H1 (cell line): ENCODE measurements at regions not wholly inside any gene's neighbourhood (a gene's known extent, or its start where the extent isn't known, plus 50 kb on each side); places are given as distances from the start of the nearest gene placed in this dataset.

Experiments
- CTCF ChIA-PET: fragments of 300-600 bp; sonication (Branson Sonifier 250); formaldehyde crosslinking; loops from one replicate; lab custom pipeline; 2021; ENCODE audit not compliant: partially characterized antibody; lab: Charles Lee
- POLR2A ChIA-PET: fragments of 300-600 bp; sonication (Branson Sonifier 250); formaldehyde crosslinking; loops from one replicate; lab custom pipeline; 2021; ENCODE audit warnings: inconsistent platforms; ENCODE audit not compliant: partially characterized antibody; lab: Charles Lee
- DNase-seq, 2 experiments: peaks; one replicate each; pipeline versions ENCODE4 v3.0.0 to v3.0.0-alpha.2; 2010 to 2022; ENCODE audit warnings: low spot score in 2 of 2, low read depth in 1 of 2, mixed read lengths in 1 of 2
- FAIRE-seq: peaks from 2 replicates; lab custom pipeline; 2011; peaks lifted over from hg19 to GRCh38; lab: Jason Lieb, UNC
- H2AFZ ChIP-seq: 2 replicates; pipeline ENCODE4 v1.8.1; 2012; ENCODE audit warnings: low read length, inconsistent platforms
- H2AK5ac ChIP-seq: 2 replicates; pipeline ENCODE4 v1.6.1; 2013; ENCODE audit warnings: low read depth, low read length
- H2BK120ac ChIP-seq: replicated peaks from 2 replicates; pipeline ENCODE3; 2013; ENCODE audit warnings: low read depth, low read length, inconsistent platforms
- H2BK12ac ChIP-seq: 2 replicates; pipeline ENCODE4 v1.6.1; 2013; ENCODE audit warnings: low read depth, low read length
- H2BK15ac ChIP-seq: 2 replicates; pipeline ENCODE4 v1.6.1; 2013; ENCODE audit warnings: low read length
- H2BK20ac ChIP-seq: 2 replicates; pipeline ENCODE4 v1.6.1; 2013; ENCODE audit warnings: low read length
- H2BK5ac ChIP-seq: 2 replicates; pipeline ENCODE4 v1.6.1; 2013; ENCODE audit warnings: low read depth, low read length
- H3K14ac ChIP-seq: 2 replicates; pipeline ENCODE4 v1.6.1; 2013; ENCODE audit warnings: inconsistent platforms; ENCODE audit not compliant: insufficient read length
- H3K18ac ChIP-seq: 2 replicates; pipeline ENCODE4 v1.6.1; 2013; ENCODE audit warnings: low read length; ENCODE audit errors: extremely low read depth
- H3K23ac ChIP-seq: 2 replicates; pipeline ENCODE4 v1.6.1; 2013; ENCODE audit warnings: inconsistent platforms; ENCODE audit not compliant: insufficient read length
- H3K23me2 ChIP-seq: 2 replicates; pipeline ENCODE4 v1.6.1; 2013; ENCODE audit warnings: low read depth, low read length
- H3K27ac ChIP-seq: 2 replicates; pipeline ENCODE4 v1.6.1; 2011; ENCODE audit warnings: low read depth, low read length, inconsistent platforms
- H3K27me3 ChIP-seq, 4 experiments: replicated peaks in 1 of 4; 1 replicate in 1 of 4; 2 replicates in 3 of 4; pipeline versions ENCODE4 v1.6.1 to v1.8.1; 2011 to 2013; ENCODE audit warnings: low read length in 3 of 4, mild to moderate bottlenecking in 3 of 4, inconsistent platforms in 2 of 4, mixed read lengths in 2 of 4, moderate library complexity in 1 of 4; ENCODE audit not compliant: control insufficient read depth in 3 of 4, insufficient read depth in 3 of 4; ENCODE audit errors: extremely low read depth in 1 of 4
- H3K36me3 ChIP-seq, 4 experiments: 2 replicates each; pipeline versions ENCODE4 v1.6.1 to v1.8.1; 2011 to 2013; ENCODE audit warnings: mild to moderate bottlenecking in 4 of 4, low read length in 3 of 4, moderate library complexity in 2 of 4, control low read depth in 1 of 4, inconsistent platforms in 1 of 4; ENCODE audit not compliant: insufficient read depth in 4 of 4, control insufficient read depth in 2 of 4
- H3K4ac ChIP-seq: replicated peaks from 2 replicates; pipeline ENCODE3; 2013; ENCODE audit warnings: low read length, low read depth, mixed read lengths, inconsistent platforms; ENCODE audit not compliant: insufficient read length
- H3K4me1 ChIP-seq, 4 experiments: replicated peaks in 1 of 4; 1 replicate in 1 of 4; 2 replicates in 3 of 4; pipeline versions ENCODE4 v1.6.1 to v1.8.1; 2011 to 2013; ENCODE audit warnings: low read length in 3 of 4, inconsistent platforms in 2 of 4, mixed read lengths in 1 of 4; ENCODE audit not compliant: insufficient read depth in 4 of 4, control insufficient read depth in 3 of 4
- H3K4me2 ChIP-seq, 2 experiments: 2 replicates each; pipeline versions ENCODE4 v1.6.1 to v1.8.1; 2011 to 2013; ENCODE audit warnings: low read depth in 2 of 2, low read length in 2 of 2, control low read depth in 1 of 2, inconsistent platforms in 1 of 2, mild to moderate bottlenecking in 1 of 2; ENCODE audit not compliant: insufficient read depth in 1 of 2
- H3K4me3 ChIP-seq, 4 experiments: fragments of 200-600, 300-600 bp in 1 of 4; sonication (generic), shearing (Covaris generic), sonication (Bioruptor Twin) in 1 of 4; 2 replicates each; pipeline versions ENCODE4 v1.5.1 to v1.8.1; 2011 to 2016; ENCODE audit warnings: low read length in 4 of 4, low read depth in 3 of 4, control low read depth in 2 of 4, inconsistent platforms in 2 of 4, mild to moderate bottlenecking in 2 of 4, mixed read lengths in 1 of 4, moderate library complexity in 1 of 4; ENCODE audit not compliant: insufficient read depth in 2 of 4; ENCODE audit errors: extremely low read depth in 1 of 4
- H3K56ac ChIP-seq: replicated peaks from 2 replicates; pipeline ENCODE3; 2013; ENCODE audit warnings: low read depth, mild to moderate bottlenecking, mixed read lengths, low read length, inconsistent platforms; ENCODE audit not compliant: insufficient read length
- H3K79me1 ChIP-seq: 2 replicates; pipeline ENCODE4 v1.6.1; 2013; ENCODE audit warnings: low read depth, low read length, control low read depth
- H3K79me2 ChIP-seq, 2 experiments: 2 replicates each; pipeline versions ENCODE4 v1.6.1 to v1.8.1; 2012 to 2013; ENCODE audit warnings: low read length in 2 of 2, mild to moderate bottlenecking in 2 of 2, inconsistent platforms in 1 of 2; ENCODE audit not compliant: insufficient read depth in 2 of 2, control insufficient read depth in 1 of 2
- H3K9ac ChIP-seq, 4 experiments: replicated peaks in 1 of 4; 1 replicate in 1 of 4; 2 replicates in 3 of 4; pipeline versions ENCODE4 v1.6.1 to v1.8.1; 2011 to 2013; ENCODE audit warnings: low read depth in 3 of 4, low read length in 3 of 4, control low read depth in 2 of 4, mild to moderate bottlenecking in 2 of 4, moderate library complexity in 2 of 4, inconsistent platforms in 1 of 4; ENCODE audit errors: extremely low read depth in 1 of 4
- H3K9me3 ChIP-seq, 2 experiments: 2 replicates each; pipeline versions ENCODE4 v1.6.1 to v1.8.1; 2012 to 2013; ENCODE audit warnings: mild to moderate bottlenecking in 2 of 2, moderate library complexity in 2 of 2, control low read depth in 1 of 2, inconsistent platforms in 1 of 2, low read depth in 1 of 2, low read length in 1 of 2, mixed read lengths in 1 of 2; ENCODE audit not compliant: insufficient read depth in 2 of 2
- H4K20me1 ChIP-seq, 2 experiments: replicated peaks in 1 of 2; 2 replicates each; pipeline versions ENCODE3 to v1.8.1; 2011 to 2013; ENCODE audit warnings: inconsistent platforms in 2 of 2, low read length in 2 of 2, mild to moderate bottlenecking in 1 of 2; ENCODE audit not compliant: insufficient read depth in 2 of 2, control insufficient read depth in 1 of 2
- H4K5ac ChIP-seq: 2 replicates; pipeline ENCODE4 v1.6.1; 2013; ENCODE audit warnings: low read length, low read depth, mixed read lengths, inconsistent platforms; ENCODE audit not compliant: insufficient read length
- H4K8ac ChIP-seq: 2 replicates; pipeline ENCODE4 v1.8.0; 2013; ENCODE audit warnings: mild to moderate bottlenecking, moderate library complexity, low read length, inconsistent platforms; ENCODE audit not compliant: insufficient read depth; ENCODE audit errors: extremely low read depth
- H4K91ac ChIP-seq: replicated peaks from 2 replicates; pipeline ENCODE3; 2013; ENCODE audit warnings: low read length, mixed read lengths, inconsistent platforms; ENCODE audit not compliant: insufficient read length
- CEBPB ChIP-seq: IDR thresholded peaks from 2 replicates; pipeline ENCODE4 v1.6.1; 2012; ENCODE audit warnings: low read depth, low read length
- CHD1 ChIP-seq: IDR thresholded peaks from 2 replicates; pipeline ENCODE4 v1.6.1; 2012; ENCODE audit warnings: low read depth, low read length, improper control_type of control experiment
- CHD2 ChIP-seq: IDR thresholded peaks from 2 replicates; pipeline ENCODE4 v1.6.1; 2012; ENCODE audit warnings: low read length, improper control_type of control experiment
- CTBP2 ChIP-seq: IDR thresholded peaks from 2 replicates; pipeline ENCODE4 v1.7.0; 2011; ENCODE audit warnings: borderline replicate concordance, mild to moderate bottlenecking, moderate library complexity, mixed read lengths, low read length; ENCODE audit not compliant: insufficient read depth, insufficient read length
- GTF2F1 ChIP-seq: IDR thresholded peaks from 2 replicates; pipeline ENCODE4 v1.6.1; 2012; ENCODE audit warnings: low read depth, low read length, improper control_type of control experiment, borderline replicate concordance
- MAFK ChIP-seq: IDR thresholded peaks from 2 replicates; pipeline ENCODE4 v1.6.1; 2012; ENCODE audit warnings: low read depth, mild to moderate bottlenecking, improper control_type of control experiment, low read length
- NANOG ChIP-seq: IDR thresholded peaks from 2 replicates; pipeline ENCODE4 v1.6.1; 2011; ENCODE audit warnings: low read length, low read depth, mild to moderate bottlenecking, inconsistent platforms; ENCODE audit not compliant: insufficient read depth, poor library complexity, severe bottlenecking
- RBBP5 ChIP-seq: IDR thresholded peaks from 2 replicates; pipeline ENCODE4 v1.7.1; 2012; ENCODE audit warnings: low read depth, mild to moderate bottlenecking, inconsistent platforms, low read length, moderate library complexity, borderline replicate concordance
- RXRA ChIP-seq: IDR thresholded peaks from 2 replicates; pipeline ENCODE4 v1.6.1; 2011; ENCODE audit warnings: low read depth, mild to moderate bottlenecking, low read length, moderate library complexity; ENCODE audit not compliant: insufficient read depth
- SIRT6 ChIP-seq: IDR thresholded peaks from one replicate; pipeline ENCODE4 v1.7.1; 2012; ENCODE audit warnings: low read length, inconsistent platforms
- SIX5 ChIP-seq: IDR thresholded peaks from 2 replicates; pipeline ENCODE4 v1.6.1; 2011; ENCODE audit warnings: mild to moderate bottlenecking, low read depth, low read length
- SP1 ChIP-seq: IDR thresholded peaks from 2 replicates; pipeline ENCODE4 v1.6.1; 2011; ENCODE audit warnings: low read depth, low read length
- SP4 ChIP-seq: IDR thresholded peaks from 2 replicates; pipeline ENCODE4 v1.6.1; 2012; ENCODE audit warnings: low read length, inconsistent platforms
- TCF12 ChIP-seq: IDR thresholded peaks from 2 replicates; pipeline ENCODE4 v1.6.1; 2011; ENCODE audit warnings: low read depth, mild to moderate bottlenecking, low read length
- WGBS, 2 experiments: shearing (Covaris generic) in 1 of 2; methylation state at CpG; one replicate each; pipeline versions ENCODE4 v1.1.6 to v1.1.7; 2013 to 2015; ENCODE audit warnings: low lambda C conversion rate in 2 of 2, mixed read lengths in 2 of 2, inconsistent platforms in 1 of 2, low coverage in 1 of 2, missing lambda C conversion rate in 1 of 2; ENCODE audit not compliant: insufficient replicate concordance in 2 of 2, insufficient coverage in 1 of 2, insufficient read length in 1 of 2; ENCODE audit errors: extremely low coverage in 1 of 2, missing lambda C conversion rate in 1 of 2; 5-methylcytosine and 5-hydroxymethylcytosine counted together
- TF ChIP-seq, protein P1 (sequence below): IDR thresholded peaks from 2 replicates; pipeline ENCODE4 v1.6.1; 2012; ENCODE audit warnings: low read length, inconsistent platforms

DNA sequence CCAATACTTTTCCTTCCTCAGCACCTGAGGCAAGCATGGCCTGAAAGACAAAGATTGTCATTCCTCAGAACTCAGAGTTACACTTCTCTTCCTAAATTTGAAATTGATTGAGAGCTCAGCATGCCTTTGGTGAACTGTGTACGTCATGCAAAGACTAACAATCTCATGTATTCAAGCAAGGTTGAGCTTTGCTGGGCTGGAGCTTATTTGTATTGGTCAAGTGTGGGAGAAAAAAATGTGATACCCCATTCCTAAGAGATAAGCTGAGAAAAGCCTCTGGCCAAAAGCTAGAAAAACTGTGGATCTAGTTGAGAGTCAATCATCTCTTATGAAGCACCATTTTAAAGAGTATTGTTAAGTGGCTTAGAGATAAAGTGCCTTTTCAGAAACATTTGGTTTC, 392.2 kb downstream of the RASEF start:
- no peak overlapping the region for H4K5ac ChIP-seq
- no peaks in the 10 kb centered on the region for H3K9me3 ChIP-seq
- H3K4ac ChIP-seq: no peak overlapping the region
- H3K18ac ChIP-seq: no peak overlapping the region
- 93% methylated on average over 1 of the region's 1 CpG; no CpG with 5 or more reads in 1 of the 2 experiments for whole genome bisulfite sequencing, 2 experiments
- H3K79me2 ChIP-seq: no peaks in the 10 kb centered on the region
- no peak overlapping the region for H3K23ac ChIP-seq
- H2BK120ac ChIP-seq: no peak overlapping the region
- H3K4me2 ChIP-seq: no peak overlapping the region
- no peaks in the 10 kb centered on the region for H4K20me1 ChIP-seq
- no peaks in the 10 kb centered on the region for H3K27me3 ChIP-seq
- H3K4me1 ChIP-seq: no peaks in the 10 kb centered on the region
- ChIA-PET POLR2A (no interaction called here), CTCF (interaction anchor here (0.9 to 1.3 kb wide), 3 partner anchors 9 to 17 kb away, joined by 3 to 4 read pairs (median 4); no protein-coding TSS in a partner anchor)
- no peaks in the 10 kb centered on the region for H3K79me1 ChIP-seq
- no peak overlapping the region for H3K27ac ChIP-seq
- no peak overlapping the region for H2BK15ac ChIP-seq
- FAIRE-seq (no peak), DNase-seq (no peak)
- no peaks in the 10 kb centered on the region for H3K36me3 ChIP-seq
- H2AFZ ChIP-seq: no peak overlapping the region
- no peak overlapping the region for H2BK12ac ChIP-seq
- no peak overlapping the region for H3K14ac ChIP-seq
- no peak overlapping the region for H3K9ac ChIP-seq
- no peak overlapping the region for H4K91ac ChIP-seq
- H2BK20ac ChIP-seq: no peak overlapping the region
- H4K8ac ChIP-seq: no peak overlapping the region
- no peak overlapping the region for H3K4me3 ChIP-seq
- H3K23me2 ChIP-seq: no peaks in the 10 kb centered on the region
- H2BK5ac ChIP-seq: no peak overlapping the region
- H2AK5ac ChIP-seq: no peak overlapping the region
- H3K56ac ChIP-seq: no peak overlapping the region
- TF ChIP-seq CTBP2 (no peak), NANOG (no peak), RXRA (no peak), TCF12 (no peak), CHD1 (no peak), GTF2F1 (no peak), RBBP5 (no peak), SIX5 (no peak), SIRT6 (no peak), CEBPB (no peak), SP4 (no peak), CHD2 (no peak), SP1 (no peak), MAFK (no peak)
- TF ChIP-seq, protein P1, sequence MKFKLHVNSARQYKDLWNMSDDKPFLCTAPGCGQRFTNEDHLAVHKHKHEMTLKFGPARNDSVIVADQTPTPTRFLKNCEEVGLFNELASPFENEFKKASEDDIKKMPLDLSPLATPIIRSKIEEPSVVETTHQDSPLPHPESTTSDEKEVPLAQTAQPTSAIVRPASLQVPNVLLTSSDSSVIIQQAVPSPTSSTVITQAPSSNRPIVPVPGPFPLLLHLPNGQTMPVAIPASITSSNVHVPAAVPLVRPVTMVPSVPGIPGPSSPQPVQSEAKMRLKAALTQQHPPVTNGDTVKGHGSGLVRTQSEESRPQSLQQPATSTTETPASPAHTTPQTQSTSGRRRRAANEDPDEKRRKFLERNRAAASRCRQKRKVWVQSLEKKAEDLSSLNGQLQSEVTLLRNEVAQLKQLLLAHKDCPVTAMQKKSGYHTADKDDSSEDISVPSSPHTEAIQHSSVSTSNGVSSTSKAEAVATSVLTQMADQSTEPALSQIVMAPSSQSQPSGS: no peak
